ENCODE measurements at regions not wholly inside any gene's neighbourhood (a gene's known extent, or its start where the extent isn't known, plus 50 kb on each side); places are given as distances from the start of the nearest gene placed in this dataset.
"Not testable (repeated sequence)": the region's sequence is repeated elsewhere in the genome, so short reads cannot be mapped to it uniquely, and the experiment has no call there.

DNA sequence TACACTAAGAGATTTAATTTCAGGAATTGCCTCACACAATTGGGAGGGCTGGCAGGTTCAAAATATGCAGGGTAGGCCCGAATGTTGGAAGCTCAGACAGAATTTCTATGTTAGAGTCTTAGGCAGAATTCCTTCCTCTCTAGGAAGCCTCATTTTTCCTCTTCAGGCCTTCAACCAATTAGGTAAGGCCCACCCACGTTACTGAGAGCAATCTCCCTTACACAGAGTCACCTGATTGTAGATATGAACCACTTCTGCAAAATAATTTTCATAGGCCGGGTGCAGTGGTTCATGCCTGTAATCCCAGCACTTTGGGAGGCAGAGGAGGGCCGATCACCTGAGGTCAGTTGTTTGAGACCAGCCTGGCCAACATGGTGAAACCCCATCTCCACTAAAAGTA is 50.2 kb upstream of the HIVEP1 start:
- no peaks in the 10 kb centered on the region for H3K4me1 Mint-ChIP-seq
- H3K4me3 Mint-ChIP-seq = no peak overlapping the region
- H3K9me3 Mint-ChIP-seq = no peaks in the 10 kb centered on the region
- H3K27ac Mint-ChIP-seq = no peak overlapping the region
- no peaks in the 10 kb centered on the region for H3K27me3 Mint-ChIP-seq
- H3K36me3 Mint-ChIP-seq = no peaks in the 10 kb centered on the region

DNA sequence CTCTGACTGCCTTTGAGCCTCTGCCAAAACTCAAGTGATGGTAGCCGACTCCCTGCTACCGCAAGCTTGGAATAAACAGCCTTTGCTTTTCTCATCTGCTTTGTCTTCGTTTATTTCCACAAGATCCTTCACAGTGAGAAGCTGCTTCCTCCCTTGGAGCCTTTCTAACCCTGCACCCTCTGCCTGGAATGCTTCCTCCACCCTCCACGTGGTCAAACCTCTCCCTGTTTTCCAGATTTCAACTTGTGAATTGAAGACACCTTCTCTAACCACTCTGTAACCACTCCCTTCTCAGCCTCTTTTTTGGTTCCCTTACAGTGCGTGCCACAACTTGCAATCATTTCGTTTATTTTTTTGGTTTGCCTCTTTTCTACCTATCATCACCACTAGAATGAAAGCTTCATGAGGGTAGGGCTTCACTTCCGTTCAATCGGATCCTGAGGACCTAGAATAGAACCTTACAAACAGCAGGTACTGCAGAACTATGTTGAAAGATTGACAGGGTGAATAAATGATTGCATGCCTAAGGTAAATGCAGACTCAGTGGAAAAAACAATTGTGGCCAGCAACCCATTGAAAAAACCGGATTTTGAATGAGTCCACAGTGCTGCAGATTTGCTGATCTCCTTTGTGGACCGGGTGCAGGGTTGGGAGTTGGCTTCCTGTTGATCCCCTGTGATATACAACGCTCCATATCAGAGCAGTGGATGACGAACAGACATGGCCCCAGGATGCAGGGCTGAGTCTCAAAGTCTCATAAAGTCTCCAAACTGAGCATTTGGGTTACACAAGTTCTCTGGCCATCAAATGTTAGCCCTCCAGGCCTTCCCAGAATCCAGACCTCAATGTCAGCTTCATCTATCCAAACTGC is 51.0 kb upstream of the HIVEP1 start:
- H3K9me3 Mint-ChIP-seq = no peaks in the 10 kb centered on the region

DNA sequence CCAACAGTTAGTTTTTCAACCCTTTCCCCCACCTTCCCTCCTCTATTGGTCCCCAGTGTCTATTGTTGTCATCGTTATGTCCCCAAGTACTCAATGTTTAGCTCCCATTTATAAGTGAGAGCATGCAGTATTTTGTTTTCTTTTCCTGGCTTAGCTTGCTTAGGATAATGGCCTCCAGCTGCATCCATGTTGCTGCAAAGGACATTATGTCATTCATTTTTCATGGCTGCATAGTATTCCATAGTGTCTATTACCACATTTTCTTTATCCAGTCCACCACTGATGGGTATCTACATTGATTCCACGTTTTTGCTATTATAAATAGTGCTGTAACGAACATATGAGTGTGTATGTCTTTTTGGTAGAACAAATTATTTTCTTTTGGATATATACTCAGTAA is 55.3 kb upstream of the HIVEP1 start:
- no peak overlapping the region for H3K4me3 Mint-ChIP-seq
- no peak overlapping the region for H3K27ac Mint-ChIP-seq
- H3K9me3 Mint-ChIP-seq = no peaks in the 10 kb centered on the region
- H3K36me3 Mint-ChIP-seq = no peaks in the 10 kb centered on the region
- no peaks in the 10 kb centered on the region for H3K4me1 Mint-ChIP-seq
- H3K27me3 Mint-ChIP-seq = no peaks in the 10 kb centered on the region

More for the DNA sequence above, 51.0 kb upstream of the HIVEP1 start:
- no peaks in the 10 kb centered on the region for H3K4me1 Mint-ChIP-seq
- H3K27ac Mint-ChIP-seq = no peak overlapping the region
- H3K27me3 Mint-ChIP-seq = no peaks in the 10 kb centered on the region
- H3K4me3 Mint-ChIP-seq = no peak overlapping the region
- no peaks in the 10 kb centered on the region for H3K36me3 Mint-ChIP-seq

DNA sequence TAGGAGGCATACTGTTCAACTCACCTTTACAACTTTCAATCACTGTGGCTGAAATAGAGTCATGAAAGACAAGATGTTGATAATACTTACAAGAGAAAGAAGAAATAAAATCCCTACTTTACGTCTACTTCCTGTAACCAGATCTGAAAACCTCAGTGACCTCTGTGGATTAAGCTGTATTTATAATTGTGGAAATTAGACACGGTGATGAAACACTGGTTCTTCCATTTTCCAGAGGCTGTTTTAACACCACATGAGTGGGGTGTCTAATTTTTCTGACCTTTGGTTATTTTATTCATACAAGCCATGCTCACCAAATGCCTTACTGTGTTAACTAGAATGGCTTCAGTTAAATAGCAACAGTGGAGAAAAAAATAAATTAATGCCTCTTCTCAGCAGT is 58.5 kb upstream of the HIVEP1 start:
- Mint-ChIP-seq H3K27me3 (no peaks in the 10 kb centered on the region), H3K9me3 (no peaks in the 10 kb centered on the region), H3K36me3 (no peaks in the 10 kb centered on the region), H3K27ac (no peak overlapping the region), H3K4me1 (no peaks in the 10 kb centered on the region), H3K4me3 (no peak overlapping the region)

DNA sequence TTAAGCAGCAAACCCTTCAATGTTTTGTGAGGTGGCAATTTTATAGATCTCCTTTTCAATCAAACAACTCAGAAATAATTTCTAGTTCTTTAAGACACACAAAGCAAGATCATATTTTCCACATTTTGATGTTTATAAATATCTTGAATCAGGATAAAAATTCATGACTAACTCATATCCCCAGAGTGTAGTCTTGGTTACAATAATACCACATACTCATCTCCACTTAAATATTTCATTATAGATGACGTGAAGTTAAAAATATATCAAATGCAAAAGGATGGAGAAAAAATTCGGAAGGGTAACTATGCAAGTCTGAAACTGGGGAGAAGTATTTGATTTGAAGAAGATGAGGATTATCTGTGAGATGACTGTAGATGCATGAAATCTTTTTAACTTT is 59.8 kb upstream of the HIVEP1 start:
- no peak overlapping the region for H3K27ac Mint-ChIP-seq
- no peaks in the 10 kb centered on the region for H3K27me3 Mint-ChIP-seq
- no peaks in the 10 kb centered on the region for H3K4me1 Mint-ChIP-seq
- no peaks in the 10 kb centered on the region for H3K36me3 Mint-ChIP-seq
- H3K9me3 Mint-ChIP-seq = no peaks in the 10 kb centered on the region
- H3K4me3 Mint-ChIP-seq = no peak overlapping the region

DNA sequence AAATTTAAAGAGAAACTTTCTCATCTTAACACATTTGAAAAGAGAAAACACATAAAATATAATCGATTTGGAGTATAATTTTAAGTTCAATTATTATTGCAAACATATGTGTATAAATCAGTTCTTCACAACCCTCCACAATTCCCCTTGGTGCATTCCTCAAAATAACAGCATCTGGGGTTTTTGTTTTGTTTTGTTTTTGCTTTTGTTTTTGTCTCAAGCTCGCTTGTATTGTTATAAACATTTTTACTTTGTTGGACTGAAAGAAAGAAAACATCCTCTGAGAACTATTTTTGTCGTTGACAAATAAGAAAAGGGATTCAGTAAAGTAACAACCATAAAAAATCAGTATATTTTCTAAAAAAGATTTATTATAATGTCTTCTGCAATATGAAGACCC is 60.2 kb upstream of the HIVEP1 start:
- no peaks in the 10 kb centered on the region for H3K9me3 Mint-ChIP-seq
- H3K36me3 Mint-ChIP-seq = no peaks in the 10 kb centered on the region
- no peak overlapping the region for H3K4me3 Mint-ChIP-seq
- no peak overlapping the region for H3K27ac Mint-ChIP-seq
- H3K4me1 Mint-ChIP-seq = no peaks in the 10 kb centered on the region
- H3K27me3 Mint-ChIP-seq = no peaks in the 10 kb centered on the region

DNA sequence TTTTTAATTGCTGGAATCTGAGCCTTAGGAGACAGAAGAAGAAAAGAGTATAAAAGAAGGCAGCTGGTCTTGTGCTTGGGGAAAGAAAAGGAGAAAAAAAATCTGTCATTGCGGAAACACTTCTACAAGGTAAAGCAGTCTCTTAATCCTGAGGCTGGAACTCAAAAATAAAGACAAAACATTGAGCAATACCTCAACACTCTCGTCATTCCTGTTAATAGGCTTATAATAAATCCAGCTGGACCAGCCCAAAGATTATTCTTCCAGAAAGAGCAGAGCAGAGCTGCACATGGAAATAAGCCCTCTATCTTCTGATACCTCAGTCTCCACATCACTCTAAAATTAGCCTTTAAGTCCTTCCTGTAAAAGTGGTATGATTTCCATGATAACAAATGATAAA is 62.0 kb upstream of the HIVEP1 start:
- no peak overlapping the region for H3K27ac Mint-ChIP-seq
- H3K4me1 Mint-ChIP-seq = no peaks in the 10 kb centered on the region
- H3K4me3 Mint-ChIP-seq = no peak overlapping the region
- H3K27me3 Mint-ChIP-seq = no peaks in the 10 kb centered on the region
- H3K9me3 Mint-ChIP-seq = no peaks in the 10 kb centered on the region
- no peaks in the 10 kb centered on the region for H3K36me3 Mint-ChIP-seq

DNA sequence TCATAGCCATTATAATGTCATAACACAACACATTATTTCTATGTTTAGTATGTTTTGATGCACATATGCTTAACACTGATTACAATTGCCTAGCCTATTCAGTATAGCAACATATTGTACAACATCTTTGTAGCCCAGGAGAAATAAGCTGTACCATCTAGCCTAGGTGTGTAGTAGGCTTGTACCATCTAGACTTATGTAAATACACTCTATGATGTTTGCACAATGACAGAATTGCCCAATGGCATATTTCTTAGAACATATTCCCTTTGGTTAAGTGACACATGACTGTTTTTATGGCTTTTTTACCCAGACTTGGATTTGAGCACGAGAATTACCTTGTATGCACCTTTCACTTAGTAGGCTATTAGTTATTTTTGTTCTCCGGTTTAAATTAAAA is 64.5 kb upstream of the HIVEP1 start:
- no peaks in the 10 kb centered on the region for H3K36me3 Mint-ChIP-seq
- H3K27ac Mint-ChIP-seq = no peak overlapping the region
- H3K27me3 Mint-ChIP-seq = no peaks in the 10 kb centered on the region
- H3K9me3 Mint-ChIP-seq = no peaks in the 10 kb centered on the region
- H3K4me1 Mint-ChIP-seq = no peaks in the 10 kb centered on the region
- no peak overlapping the region for H3K4me3 Mint-ChIP-seq

DNA sequence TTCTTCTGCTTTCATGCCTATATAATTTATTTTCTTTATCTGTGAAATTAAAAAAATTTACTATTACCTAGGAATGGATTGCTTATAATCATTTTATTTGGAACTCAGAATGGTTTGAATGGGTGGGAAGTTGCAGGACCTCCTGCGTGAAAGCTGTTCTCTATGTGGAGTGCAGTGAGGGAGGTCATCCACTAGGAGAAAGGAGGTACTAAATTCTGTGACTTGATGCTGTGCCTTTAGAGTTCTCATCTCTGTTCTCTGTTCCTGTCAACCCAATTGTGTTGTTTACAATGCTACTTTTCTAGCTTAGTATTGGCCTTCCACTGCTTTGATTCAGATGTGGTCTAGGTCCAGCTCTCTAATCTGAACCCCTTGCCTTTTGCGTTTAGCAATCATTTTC is 65.0 kb upstream of the HIVEP1 start:
- no peaks in the 10 kb centered on the region for H3K36me3 Mint-ChIP-seq
- peaks cover 3% of the 10 kb centered on the region for H3K4me1 Mint-ChIP-seq
- no peak overlapping the region for H3K27ac Mint-ChIP-seq
- no peaks in the 10 kb centered on the region for H3K9me3 Mint-ChIP-seq
- H3K4me3 Mint-ChIP-seq = no peak overlapping the region
- H3K27me3 Mint-ChIP-seq = no peaks in the 10 kb centered on the region

DNA sequence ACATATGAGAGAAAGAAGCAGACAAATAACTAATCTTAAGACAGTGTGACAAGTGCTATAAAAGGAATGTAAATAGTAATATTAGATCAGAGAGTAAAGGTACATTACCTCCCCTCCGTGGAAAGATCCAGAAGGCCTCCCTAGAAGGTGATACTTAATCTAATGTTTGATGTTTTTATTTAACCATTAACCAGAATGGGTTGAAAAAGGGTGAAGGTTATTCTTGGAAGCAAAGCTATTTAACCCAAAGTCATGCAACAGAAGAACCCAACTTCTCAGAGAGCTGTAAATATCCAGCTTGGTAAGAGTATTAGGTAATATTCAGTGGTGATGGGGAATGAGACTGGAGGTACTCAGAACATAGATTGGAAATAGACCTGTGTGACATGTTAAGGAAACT is 68.0 kb upstream of the HIVEP1 start:
- peaks cover 3% of the 10 kb centered on the region for H3K4me1 Mint-ChIP-seq
- H3K27me3 Mint-ChIP-seq = no peaks in the 10 kb centered on the region
- H3K36me3 Mint-ChIP-seq = no peaks in the 10 kb centered on the region
- H3K9me3 Mint-ChIP-seq = no peaks in the 10 kb centered on the region
- H3K4me3 Mint-ChIP-seq = no peak overlapping the region
- no peak overlapping the region for H3K27ac Mint-ChIP-seq

DNA sequence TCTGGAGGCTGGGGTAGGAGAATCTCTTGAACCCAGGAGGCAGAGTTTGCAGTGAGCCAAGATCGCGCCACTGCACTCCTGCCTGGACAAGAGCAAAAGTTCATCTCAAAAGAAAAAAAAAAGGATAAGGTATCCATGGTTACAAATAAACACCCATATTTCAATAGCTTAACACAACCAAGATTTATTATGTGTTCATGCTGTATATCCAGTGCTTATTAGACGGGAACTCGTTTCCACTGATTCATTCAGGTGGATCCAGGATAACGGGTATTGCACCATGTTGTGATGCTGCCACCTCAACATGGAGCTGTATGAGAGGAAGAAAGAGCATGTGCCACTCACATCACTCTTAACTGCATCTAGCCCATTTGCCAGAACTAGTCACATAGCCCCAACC is 69.1 kb upstream of the HIVEP1 start:
- H3K27me3 Mint-ChIP-seq = no peaks in the 10 kb centered on the region
- no peak overlapping the region for H3K4me3 Mint-ChIP-seq
- H3K4me1 Mint-ChIP-seq = peaks cover 3% of the 10 kb centered on the region
- H3K9me3 Mint-ChIP-seq = no peaks in the 10 kb centered on the region
- H3K27ac Mint-ChIP-seq = no peak overlapping the region
- no peaks in the 10 kb centered on the region for H3K36me3 Mint-ChIP-seq

DNA sequence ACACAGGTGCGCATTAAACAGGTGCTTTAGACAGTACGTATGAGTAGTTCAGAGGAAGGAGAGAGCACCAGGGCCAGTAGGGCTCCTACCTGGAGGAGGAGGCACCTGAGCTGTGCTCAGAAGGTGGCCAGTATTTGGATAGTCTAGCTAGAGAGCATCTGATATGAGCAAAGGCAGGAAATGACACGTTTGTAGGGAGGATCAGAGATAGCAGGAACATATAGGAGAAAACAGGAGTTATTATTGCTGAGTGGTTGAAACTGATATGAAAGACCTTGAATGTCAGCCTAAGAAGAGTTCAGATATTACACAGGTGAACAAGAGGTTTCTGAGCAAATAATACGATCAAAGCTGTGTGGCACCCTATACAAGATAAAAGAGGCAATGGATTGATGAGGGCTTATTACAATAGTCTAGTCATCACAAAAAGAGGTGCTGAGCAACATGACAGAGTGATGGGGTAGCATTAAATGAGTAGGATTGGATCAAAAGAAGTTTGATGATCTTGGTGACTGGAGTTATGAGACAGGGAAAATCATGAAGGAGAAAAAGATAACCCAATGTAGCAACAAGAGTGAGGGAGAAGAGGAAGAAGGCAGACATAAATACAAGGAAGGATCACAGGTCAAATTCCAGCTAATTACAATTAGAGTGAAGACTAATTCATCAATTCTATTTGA is 69.8 kb upstream of the HIVEP1 start:
- Mint-ChIP-seq H3K9me3 (no peaks in the 10 kb centered on the region), H3K27me3 (no peaks in the 10 kb centered on the region), H3K4me3 (no peak overlapping the region), H3K4me1 (peaks cover 4% of the 10 kb centered on the region), H3K27ac (no peak overlapping the region), H3K36me3 (no peaks in the 10 kb centered on the region)

DNA sequence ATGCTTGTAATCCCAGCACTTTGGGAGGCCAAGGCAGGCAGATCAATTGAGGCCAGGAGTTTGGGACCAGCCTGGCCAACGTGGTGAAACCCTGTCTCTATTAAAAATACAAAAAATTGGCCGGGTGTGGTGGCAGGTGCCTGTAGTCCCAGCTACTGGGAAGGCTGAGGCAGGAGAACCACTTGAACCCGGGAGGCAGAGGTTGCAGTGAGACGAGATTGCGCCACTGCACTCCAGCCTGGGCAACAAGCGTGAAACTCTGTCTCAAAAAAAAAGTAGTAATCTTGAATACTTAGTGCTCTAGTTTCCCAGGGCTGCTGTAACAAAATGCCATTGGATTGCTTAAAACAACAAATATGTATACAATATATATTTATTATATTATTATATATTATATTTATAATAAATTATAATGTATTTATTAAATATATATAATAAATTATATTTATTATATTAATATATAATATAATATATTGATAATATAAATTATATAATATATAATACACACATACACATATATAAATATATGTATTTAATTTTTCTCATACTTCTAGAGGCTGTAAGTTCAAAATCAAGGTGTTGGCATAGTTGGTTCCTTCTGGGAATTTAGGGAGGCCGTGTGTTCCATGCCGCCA is 71.5 kb upstream of the HIVEP1 start:
- not testable (repeated sequence) for H3K36me3 Mint-ChIP-seq, H3K9me3 Mint-ChIP-seq, H3K4me3 Mint-ChIP-seq, H3K4me1 Mint-ChIP-seq, H3K27ac Mint-ChIP-seq, H3K27me3 Mint-ChIP-seq

DNA sequence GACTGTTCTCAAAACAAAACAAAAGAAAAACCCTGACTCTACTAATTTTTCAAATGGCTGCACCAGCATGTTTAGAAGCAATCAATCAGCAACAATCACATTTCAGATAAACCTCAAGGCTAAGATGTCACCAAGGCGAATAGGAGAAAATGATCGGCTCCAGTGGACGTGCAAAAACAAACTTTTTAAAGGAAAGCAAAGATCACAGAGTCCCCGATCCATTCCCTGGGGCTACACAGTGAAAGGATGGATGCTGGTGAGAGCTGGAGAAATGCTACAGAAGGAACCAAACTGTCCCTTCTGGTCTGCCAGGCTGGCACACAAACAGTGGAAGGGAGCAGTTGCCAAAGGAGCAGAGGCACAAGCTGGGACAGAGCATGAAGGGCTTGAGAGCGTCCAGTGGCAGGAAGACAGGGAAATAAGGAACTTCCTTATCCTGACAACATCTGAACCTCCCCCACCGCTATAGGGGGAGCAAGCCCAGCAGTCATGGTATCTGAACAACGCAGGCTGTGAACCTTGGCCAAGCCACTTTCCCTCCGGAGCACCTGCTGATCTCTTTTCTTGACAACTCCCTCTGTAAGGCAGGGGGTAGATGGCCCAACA is 73.7 kb upstream of the HIVEP1 start:
- Mint-ChIP-seq H3K9me3 (no peaks in the 10 kb centered on the region), H3K27me3 (no peaks in the 10 kb centered on the region), H3K4me1 (peaks cover 7% of the 10 kb centered on the region), H3K36me3 (no peaks in the 10 kb centered on the region), H3K4me3 (no peak overlapping the region), H3K27ac (no peak overlapping the region)

DNA sequence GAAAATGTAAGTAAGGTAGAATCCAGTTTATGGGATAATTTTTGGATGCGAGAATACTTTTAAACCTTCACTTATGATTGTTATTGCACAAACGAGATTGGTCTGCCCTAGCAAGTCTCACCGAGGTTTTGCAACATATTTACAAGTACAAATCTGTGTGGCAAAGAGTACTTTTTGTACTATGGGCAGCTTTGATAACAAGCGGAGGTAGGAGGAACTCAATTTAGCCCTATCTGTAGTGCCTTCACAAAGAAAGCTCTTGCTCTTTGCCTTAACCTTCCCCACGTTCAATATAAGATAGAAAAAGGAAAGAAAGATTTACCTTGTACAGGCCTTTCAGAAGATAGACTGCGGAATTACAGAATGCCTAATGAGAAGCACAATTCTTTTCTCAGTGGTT is 77.5 kb upstream of the HIVEP1 start:
- Mint-ChIP-seq H3K9me3 (no peaks in the 10 kb centered on the region), H3K27me3 (no peaks in the 10 kb centered on the region), H3K4me1 (peaks cover 3% of the 10 kb centered on the region), H3K4me3 (no peak overlapping the region), H3K36me3 (no peaks in the 10 kb centered on the region), H3K27ac (no peak overlapping the region)

DNA sequence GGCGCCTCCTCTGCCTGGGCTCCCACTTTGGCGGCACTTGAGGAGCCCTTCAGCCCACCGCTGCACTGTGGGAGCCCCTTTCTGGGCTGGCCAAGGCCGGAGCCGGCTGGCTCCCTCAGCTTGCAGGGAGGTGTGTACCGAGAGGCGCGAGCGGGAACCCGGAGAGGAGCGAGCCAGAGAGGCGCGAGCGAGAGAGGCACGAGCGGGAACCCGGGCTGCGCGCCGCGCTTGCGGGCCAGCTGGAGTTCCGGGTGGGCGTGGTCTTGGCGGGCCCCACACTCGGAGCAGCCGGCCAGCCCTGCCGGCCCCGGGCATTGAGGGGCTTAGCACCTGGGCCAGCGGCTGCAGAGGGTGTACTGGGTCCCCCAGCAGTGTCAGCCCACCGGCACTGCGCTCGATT is 79.2 kb upstream of the HIVEP1 start:
- not testable (repeated sequence) for H3K36me3 Mint-ChIP-seq, H3K4me3 Mint-ChIP-seq, H3K4me1 Mint-ChIP-seq

More for the DNA sequence above, 79.2 kb upstream of the HIVEP1 start:
- H3K27ac Mint-ChIP-seq, H3K9me3 Mint-ChIP-seq, H3K27me3 Mint-ChIP-seq: not testable (repeated sequence)
